ENCODE measurements at regions not wholly inside any gene's neighbourhood (a gene's known extent, or its start where the extent isn't known, plus 50 kb on each side); places are given as distances from the start of the nearest gene placed in this dataset.
A peak's percentile ranks its signal among the peaks of the same experiment; 100 is the strongest.
"Not testable (repeated sequence)": the region's sequence is repeated elsewhere in the genome, so short reads cannot be mapped to it uniquely, and the experiment has no call there.

- Histone ChIP-seq H2AK5ac (ENCODE audit: low read depth, low read length) (no peak overlapping the region), H3K36me3 (ENCODE audit: control insufficient read depth, insufficient read depth, low read length) (no peaks in the 10 kb centered on the region), H4K20me1 (ENCODE audit: insufficient read depth, low read length) (no peaks in the 10 kb centered on the region), H3K14ac (replicated peaks; ENCODE audit: low read depth, low read length) (no peak overlapping the region), H3K4me1 (ENCODE audit: control insufficient read depth, insufficient read depth, low read length) (no peaks in the 10 kb centered on the region), H2BK20ac (ENCODE audit: low read depth, low read length) (no peak overlapping the region), H2BK5ac (ENCODE audit: low read depth, low read length, poor library complexity, severe bottlenecking) (no peak overlapping the region), H3K9me1 (ENCODE audit: insufficient read depth, low read length) (no peaks in the 10 kb centered on the region), H3K9me3 (ENCODE audit: control insufficient read depth, insufficient read depth, low read length) (no peaks in the 10 kb centered on the region), H2AK9ac (replicated peaks; ENCODE audit: low read depth, low read length, poor library complexity) (peak overlapping the region; percentile 56), H3K4me2 (ENCODE audit: low read depth, low read length) (no peak overlapping the region), H3K18ac (ENCODE audit: low read depth, low read length) (no peak overlapping the region), H2BK15ac (ENCODE audit: low read depth, low read length) (no peak overlapping the region), H2BK120ac (ENCODE audit: low read depth, low read length) (no peak overlapping the region), H3K27me3 (ENCODE audit: control insufficient read depth, insufficient read depth, low read length) (peaks cover 13% of the 10 kb centered on the region), H3K9ac (ENCODE audit: low read depth, low read length) (no peak overlapping the region), H3K27ac (ENCODE audit: insufficient read depth, low read length) (no peak overlapping the region), H3K4me3 (ENCODE audit: insufficient read depth, low read depth, low read length) (no peak overlapping the region), H3K23ac (ENCODE audit: low read depth, low read length) (no peak overlapping the region), H2AFZ (replicated peaks; ENCODE audit: low read length, poor library complexity) (no peak overlapping the region), H3K56ac (ENCODE audit: extremely low read depth, insufficient read depth, low read length) (no peak overlapping the region), H4K91ac (ENCODE audit: insufficient read depth, low read depth, low read length) (no peak overlapping the region), H3K79me1 (ENCODE audit: low read depth in 1 of 2, low read length in 2 of 2) (no peaks in the 10 kb centered on the region), H3K4ac (ENCODE audit: low read depth, low read length) (no peak overlapping the region), H4K5ac (ENCODE audit: low read depth, low read length) (no peak overlapping the region), H4K8ac (ENCODE audit: low read depth in 2 of 2, low read length in 2 of 2) (no peak overlapping the region)
- dilution Hi-C loops (cut with HindIII; ENCODE audit: low sequenced_read_pairs, unreplicated experiment) (no loop called here), in situ Hi-C loops (cut with MboI; ENCODE audit: low sequenced_read_pairs) (no loop called here), intact Hi-C loops (cut with micrococcal nuclease) (no loop called here)
- DNase-seq (no peak), ATAC-seq (ENCODE audit: low read depth) (no peak)
- TF ChIP-seq POLR2A (IDR thresholded peaks at IDR 0.05; ENCODE audit: low read depth, low read length) (no peak), SMC3 (IDR thresholded peaks at IDR 0.05; ENCODE audit: low read depth, low read length) (no peak), CTCF (conservative IDR thresholded peaks at IDR 0.05; ENCODE audit: low read depth, low read length) (no peak), MAZ (IDR thresholded peaks at IDR 0.05; ENCODE audit: borderline replicate concordance, low read depth, low read length) (no peak), RCOR1 (IDR thresholded peaks at IDR 0.05; ENCODE audit: insufficient replicate concordance, low read length) (no peak), MAFK (IDR thresholded peaks at IDR 0.05; ENCODE audit: low read depth, low read length) (no peak), CEBPB (IDR thresholded peaks at IDR 0.05; ENCODE audit: low read depth, low read length) (no peak), BHLHE40 (IDR thresholded peaks at IDR 0.05; ENCODE audit: low read depth, low read length) (no peak), RAD21 (IDR thresholded peaks at IDR 0.05; ENCODE audit: low read length) (no peak)
- CTCF ChIA-PET = no interaction called here
- no TSS peak for BruUV-seq (replicated peaks)
- WGBS, 2 experiments (ENCODE audit: extremely low coverage in 2 of 2, insufficient read length in 1 of 2) = no CpG with 5 or more reads among the region's 10 CpGs
- POLR2A ChIA-PET (ENCODE audit: unreplicated experiment) = no interaction called here
Measured at GRCh38 chr2:38239452-38239851, 137.6 kb downstream of the ATL2 start.

- CTCF ChIA-PET; in situ Hi-C loops (cut with MboI; ENCODE audit: low sequenced_read_pairs); intact Hi-C loops (cut with micrococcal nuclease): not testable (repeated sequence)
Measured at GRCh38 chr2:38238705-38239104, 138.4 kb downstream of the ATL2 start.

More at GRCh38 chr2:38238705-38239104, 138.4 kb downstream of the ATL2 start:
- H3K14ac ChIP-seq (replicated peaks; ENCODE audit: low read depth, low read length); H3K18ac ChIP-seq (ENCODE audit: low read depth, low read length); H2BK120ac ChIP-seq (ENCODE audit: low read depth, low read length); H3K4ac ChIP-seq (ENCODE audit: low read depth, low read length); POLR2A ChIA-PET (ENCODE audit: unreplicated experiment); H2AK9ac ChIP-seq (replicated peaks; ENCODE audit: low read depth, low read length, poor library complexity); H4K5ac ChIP-seq (ENCODE audit: low read depth, low read length); ATAC-seq (ENCODE audit: low read depth); H4K20me1 ChIP-seq (ENCODE audit: insufficient read depth, low read length); H2AFZ ChIP-seq (replicated peaks; ENCODE audit: low read length, poor library complexity); H3K9ac ChIP-seq (ENCODE audit: low read depth, low read length); H3K9me1 ChIP-seq (ENCODE audit: insufficient read depth, low read length); DNase-seq; H3K4me1 ChIP-seq (ENCODE audit: control insufficient read depth, insufficient read depth, low read length); dilution Hi-C loops (cut with HindIII; ENCODE audit: low sequenced_read_pairs, unreplicated experiment); H3K9me3 ChIP-seq (ENCODE audit: control insufficient read depth, insufficient read depth, low read length); H2BK20ac ChIP-seq (ENCODE audit: low read depth, low read length); H3K36me3 ChIP-seq (ENCODE audit: control insufficient read depth, insufficient read depth, low read length); H3K56ac ChIP-seq (ENCODE audit: extremely low read depth, insufficient read depth, low read length); H2BK5ac ChIP-seq (ENCODE audit: low read depth, low read length, poor library complexity, severe bottlenecking); H3K79me1 ChIP-seq (ENCODE audit: low read depth in 1 of 2, low read length in 2 of 2); H2BK15ac ChIP-seq (ENCODE audit: low read depth, low read length); H3K23ac ChIP-seq (ENCODE audit: low read depth, low read length); H3K4me3 ChIP-seq (ENCODE audit: insufficient read depth, low read depth, low read length); H3K27ac ChIP-seq (ENCODE audit: insufficient read depth, low read length); H2AK5ac ChIP-seq (ENCODE audit: low read depth, low read length); H4K91ac ChIP-seq (ENCODE audit: insufficient read depth, low read depth, low read length); H4K8ac ChIP-seq (ENCODE audit: low read depth in 2 of 2, low read length in 2 of 2); BruUV-seq (replicated peaks); H3K4me2 ChIP-seq (ENCODE audit: low read depth, low read length): not testable (repeated sequence)
- WGBS, 2 experiments (ENCODE audit: extremely low coverage in 2 of 2, insufficient read length in 1 of 2) = no CpG with 5 or more reads among the region's 5 CpGs
- H3K27me3 ChIP-seq (ENCODE audit: control insufficient read depth, insufficient read depth, low read length) = peaks cover 12% of the 10 kb centered on the region
